ENCODE measurements at regions not wholly inside any gene's neighbourhood (a gene's known extent, or its start where the extent isn't known, plus 50 kb on each side); places are given as distances from the start of the nearest gene placed in this dataset.

- TF ChIP-seq CTCF (IDR thresholded peaks at IDR 0.05) (no peak), POLR2A (IDR thresholded peaks at IDR 0.05) (no peak)
Observed at GRCh38 chr11:26025676-26026075, 306.3 kb upstream of the ANO3 start.

Measured in adrenal gland (tissue), 5 donors.